K562 (cell line): ENCODE measurements at regions not wholly inside any gene's neighbourhood (a gene's known extent, or its start where the extent isn't known, plus 50 kb on each side); places are given as distances from the start of the nearest gene placed in this dataset.

Source experiments
- EZH2 ChIP-seq: IDR thresholded peaks from 2 replicates; pipeline ENCODE4 v1.6.1; 2012; ENCODE audit warnings: low read depth, mild to moderate bottlenecking, inconsistent platforms, low read length, borderline replicate concordance
- MED1 ChIP-seq: sonication (generic); formaldehyde crosslinking; IDR thresholded peaks from 2 replicates; pipeline ENCODE4 v1.8.1; 2023; ENCODE audit warnings: missing genetic modification reagents, borderline replicate concordance
- NEUROD1 ChIP-seq: fragments of 150-350 bp; IDR thresholded peaks from 2 replicates; pipeline ENCODE4 v1.6.1; 2014; ENCODE audit warnings: borderline replicate concordance, low read length, low read depth; ENCODE audit not compliant: partially characterized antibody
- RERE ChIP-seq: sonication (generic); formaldehyde crosslinking; IDR thresholded peaks from 2 replicates; pipeline ENCODE4 v1.8.0; 2023; ENCODE audit warnings: missing genetic modification reagents, mild to moderate bottlenecking, borderline replicate concordance
- TCF7L2 ChIP-seq: fragments of 150-350 bp; IDR thresholded peaks from 2 replicates; pipeline ENCODE4 v1.6.1; 2016; ENCODE audit warnings: low read depth, mild to moderate bottlenecking, low read length, moderate library complexity
- ZBTB7A ChIP-seq: IDR thresholded peaks from 2 replicates; pipeline ENCODE4 v1.6.1; 2011; ENCODE audit warnings: low read depth, mild to moderate bottlenecking, low read length, moderate library complexity, borderline replicate concordance; ENCODE audit not compliant: control insufficient read depth
- ZKSCAN1 ChIP-seq: fragments of 150-350 bp; IDR thresholded peaks from 2 replicates; pipeline ENCODE4 v1.6.1; 2016; ENCODE audit warnings: low read depth, low read length

DNA sequence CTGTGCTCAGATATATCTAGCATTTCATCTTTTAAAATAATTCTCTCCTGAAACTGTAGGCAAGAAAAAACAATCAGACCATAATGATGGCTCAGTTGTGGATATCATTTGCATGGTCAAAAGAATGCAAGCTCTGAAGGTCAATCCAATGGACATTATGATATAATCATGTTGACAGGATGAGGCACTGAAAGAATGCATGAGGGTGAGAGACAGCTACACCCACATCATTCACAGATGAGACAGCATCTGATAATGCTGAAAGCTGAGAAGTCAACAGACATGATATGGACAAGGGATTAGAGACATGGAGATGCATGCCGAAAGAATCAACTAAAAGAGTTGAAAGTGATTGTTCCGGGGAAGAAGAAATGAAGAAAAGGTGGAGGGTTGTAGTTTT lies 346.4 kb upstream of the CDH5 start:
- TF ChIP-seq NEUROD1 = no peak
- no peak for TF ChIP-seq RERE (CRISPR knock-in tag)
- no peak for TF ChIP-seq TCF7L2
- no peak for TF ChIP-seq MED1 (CRISPR knock-in tag)
- no peak for TF ChIP-seq ZKSCAN1
- TF ChIP-seq EZH2 = no peak
- TF ChIP-seq ZBTB7A = no peak
